KMS-11 (cell line): ENCODE measurements at regions not wholly inside any gene's neighbourhood (a gene's known extent, or its start where the extent isn't known, plus 50 kb on each side); places are given as distances from the start of the nearest gene placed in this dataset.

Experiments used
- H2AFZ ChIP-seq: fragments of 200-600 bp; sonication (generic); 2 replicates; pipeline ENCODE4 v1.6.1; 2016; ENCODE audit warnings: antibody characterized with exemption, mixed run types, low read depth
- H3K27ac ChIP-seq: fragments of 200-600 bp; sonication (generic); 2 replicates; pipeline ENCODE4 v1.6.1; 2016; ENCODE audit warnings: mild to moderate bottlenecking, mixed run types
- H3K27me3 ChIP-seq: fragments of 200-600 bp; sonication (generic); 2 replicates; pipeline ENCODE4 v1.6.1; 2017; ENCODE audit warnings: mild to moderate bottlenecking, low read depth, mixed run types, moderate library complexity; ENCODE audit not compliant: insufficient read depth
- H3K36me3 ChIP-seq: fragments of 200-600 bp; sonication (generic); 2 replicates; pipeline ENCODE4 v1.6.1; 2017; ENCODE audit warnings: mild to moderate bottlenecking, mixed run types; ENCODE audit not compliant: insufficient read depth
- H3K4me1 ChIP-seq: fragments of 200-600 bp; sonication (generic); 2 replicates; pipeline ENCODE4 v1.6.1; 2016; ENCODE audit warnings: mild to moderate bottlenecking, low read depth, mixed run types; ENCODE audit not compliant: poor library complexity, severe bottlenecking
- H3K4me2 ChIP-seq: fragments of 200-600 bp; sonication (generic); 2 replicates; pipeline ENCODE4 v1.7.0; 2016; ENCODE audit warnings: mild to moderate bottlenecking, mixed run types
- H3K4me3 ChIP-seq: fragments of 200-600 bp; sonication (generic); IDR thresholded peaks from 2 replicates; pipeline ENCODE4 v1.6.1; 2017; ENCODE audit warnings: low read depth, low read length, mixed read lengths; ENCODE audit not compliant: insufficient read depth
- H3K79me2 ChIP-seq: fragments of 200-600 bp; sonication (generic); 2 replicates; pipeline ENCODE4 v1.6.1; 2016; ENCODE audit warnings: low read depth, mixed run types; ENCODE audit not compliant: insufficient read depth
- H3K9ac ChIP-seq: fragments of 200-600 bp; sonication (generic); 2 replicates; pipeline ENCODE4 v1.6.1; 2016; ENCODE audit warnings: mild to moderate bottlenecking, mixed run types
- H4K20me1 ChIP-seq: fragments of 200-600 bp; sonication (generic); 2 replicates; pipeline ENCODE4 v1.6.1; 2016; ENCODE audit warnings: mild to moderate bottlenecking, mixed run types; ENCODE audit not compliant: insufficient read depth
- CTCF ChIP-seq: fragments of 200-600 bp; sonication (generic); conservative IDR thresholded peaks from 2 replicates; pipeline ENCODE4 v1.6.1; 2017; ENCODE audit warnings: low read depth, mild to moderate bottlenecking, antibody characterized with exemption, low read length, moderate library complexity, mixed read lengths

- H3K27me3 ChIP-seq: no peaks in the 10 kb centered on the region
- no peaks in the 10 kb centered on the region for H3K4me1 ChIP-seq
Measured at GRCh38 chr1:209319549-209319948, 264.0 kb upstream of the CAMK1G start.

GRCh38 chr1:209323743-209324142, 259.8 kb upstream of the CAMK1G start:
- TF ChIP-seq CTCF: no peak
- Histone ChIP-seq H3K9ac (no peak overlapping the region), H3K4me2 (no peak overlapping the region), H3K27me3 (no peaks in the 10 kb centered on the region), H4K20me1 (no peaks in the 10 kb centered on the region), H3K36me3 (no peaks in the 10 kb centered on the region), H3K27ac (no peak overlapping the region), H3K4me1 (no peaks in the 10 kb centered on the region), H3K4me3 (no peak overlapping the region), H2AFZ (no peak overlapping the region), H3K79me2 (no peaks in the 10 kb centered on the region)

More at GRCh38 chr1:209319549-209319948, 264.0 kb upstream of the CAMK1G start:
- H3K36me3 ChIP-seq: no peaks in the 10 kb centered on the region
- H4K20me1 ChIP-seq: no peaks in the 10 kb centered on the region
- H3K4me3 ChIP-seq: no peak overlapping the region
- H3K27ac ChIP-seq: no peak overlapping the region
- H3K9ac ChIP-seq: no peak overlapping the region
- H3K79me2 ChIP-seq: no peaks in the 10 kb centered on the region
- no peak overlapping the region for H2AFZ ChIP-seq
- no peak for TF ChIP-seq CTCF
- no peak overlapping the region for H3K4me2 ChIP-seq

GRCh38 chr1:209324901-209325871, 258.3 kb upstream of the CAMK1G start:
- no peak overlapping the region for H2AFZ ChIP-seq

GRCh38 chr1:209326076-209326475, 257.4 kb upstream of the CAMK1G start:
- Histone ChIP-seq H3K4me2 (no peak overlapping the region), H2AFZ (no peak overlapping the region)
- TF ChIP-seq CTCF: no peak

More at GRCh38 chr1:209324901-209325871, 258.3 kb upstream of the CAMK1G start:
- no peak for TF ChIP-seq CTCF
- no peak overlapping the region for H3K9ac ChIP-seq
- no peaks in the 10 kb centered on the region for H3K27me3 ChIP-seq
- H3K4me3 ChIP-seq: no peak overlapping the region
- no peaks in the 10 kb centered on the region for H3K36me3 ChIP-seq
- H4K20me1 ChIP-seq: no peaks in the 10 kb centered on the region
- H3K27ac ChIP-seq: no peak overlapping the region
- no peak overlapping the region for H3K4me2 ChIP-seq
- no peaks in the 10 kb centered on the region for H3K79me2 ChIP-seq
- no peaks in the 10 kb centered on the region for H3K4me1 ChIP-seq

More at GRCh38 chr1:209326076-209326475, 257.4 kb upstream of the CAMK1G start:
- Histone ChIP-seq H3K9ac (no peak overlapping the region), H3K79me2 (no peaks in the 10 kb centered on the region), H3K4me3 (no peak overlapping the region), H3K4me1 (no peaks in the 10 kb centered on the region), H3K27ac (no peak overlapping the region), H4K20me1 (no peaks in the 10 kb centered on the region), H3K27me3 (no peaks in the 10 kb centered on the region), H3K36me3 (no peaks in the 10 kb centered on the region)
